ENCODE measurements at regions not wholly inside any gene's neighbourhood (a gene's known extent, or its start where the extent isn't known, plus 50 kb on each side); places are given as distances from the start of the nearest gene placed in this dataset.

- peak; percentile 18 for DNase-seq
- in situ Hi-C loops (cut with HindIII; ENCODE audit: low pct_ligation_motif_present, low pct_unique_long_range_greater_than_20kb, low sequenced_read_pairs), result no loop called here
Measured at GRCh38 chr6:99013661-99014060, 65.9 kb upstream of the FBXL4 start.

DNA sequence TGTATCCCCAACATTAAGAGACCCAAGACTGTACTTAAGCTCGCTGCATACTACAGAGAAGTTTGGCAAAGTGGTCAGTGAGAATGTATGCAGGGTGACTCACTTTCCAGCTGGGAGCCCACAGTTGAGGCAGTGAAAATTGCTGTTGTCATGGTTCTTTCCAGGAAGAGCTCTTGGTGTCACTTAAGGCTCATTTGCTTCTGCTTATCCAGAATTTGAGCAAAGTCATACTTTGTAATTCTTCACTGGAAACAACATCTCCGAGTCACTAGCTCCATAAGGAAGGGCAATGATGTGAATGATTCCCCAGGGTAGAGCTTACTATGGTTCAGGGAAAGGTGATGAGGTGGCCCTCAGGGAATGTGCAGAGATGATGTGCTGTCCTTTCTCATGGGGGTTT lies 65.4 kb upstream of the FBXL4 start:
- peak; percentile 92 for DNase-seq
- in situ Hi-C loops (cut with HindIII; ENCODE audit: low pct_ligation_motif_present, low pct_unique_long_range_greater_than_20kb, low sequenced_read_pairs), result no loop called here

GRCh38 chr6:99011151-99011550 lies 63.4 kb upstream of the FBXL4 start:
- peak; percentile 9 for DNase-seq
- in situ Hi-C loops (cut with HindIII; ENCODE audit: low pct_ligation_motif_present, low pct_unique_long_range_greater_than_20kb, low sequenced_read_pairs), result no loop called here

DNA sequence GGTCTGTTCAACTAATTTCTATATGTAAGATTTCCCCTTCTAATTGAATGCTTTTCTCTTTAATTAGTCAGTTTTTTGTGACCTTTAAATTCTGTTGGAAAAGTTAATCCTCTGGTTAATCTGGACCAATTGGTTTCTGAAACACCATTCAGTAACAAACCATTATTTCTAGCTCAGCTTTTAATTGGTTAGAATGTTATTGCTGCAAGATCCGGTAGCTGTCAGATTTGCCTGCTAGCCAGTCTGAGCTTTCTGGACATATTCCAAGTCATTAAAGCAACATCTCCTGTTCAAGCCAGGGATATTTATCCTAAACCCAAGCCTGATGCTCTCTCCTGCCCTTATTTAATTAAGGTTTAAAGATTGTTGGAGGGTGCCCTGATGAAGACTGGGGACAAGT lies 55.1 kb upstream of the FBXL4 start:
- in situ Hi-C loops (cut with HindIII; ENCODE audit: low pct_ligation_motif_present, low pct_unique_long_range_greater_than_20kb, low sequenced_read_pairs), result no loop called here
- DNase-seq, result no peak

DNA sequence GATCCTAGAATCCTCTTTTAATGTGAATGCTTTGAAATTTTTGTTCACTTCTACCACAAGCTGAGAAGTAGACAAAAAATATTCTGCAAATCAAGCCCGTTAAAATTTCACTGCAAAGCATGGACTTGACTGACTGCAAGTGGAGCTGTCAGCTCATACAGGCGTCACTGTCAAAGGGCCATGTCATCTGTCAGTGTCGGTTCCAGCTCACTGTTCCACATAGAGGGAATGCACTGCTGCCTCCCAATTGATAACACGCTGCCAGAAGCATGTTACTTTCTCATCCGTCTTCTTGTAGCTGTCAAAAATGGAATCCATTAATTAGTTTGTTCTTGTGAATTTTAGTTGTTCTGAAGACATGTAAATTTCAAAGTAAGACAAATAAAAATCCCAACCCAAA lies 50.4 kb upstream of the FBXL4 start:
- DNase-seq, result no peak
- in situ Hi-C loops (cut with HindIII; ENCODE audit: low pct_ligation_motif_present, low pct_unique_long_range_greater_than_20kb, low sequenced_read_pairs), result no loop called here

Data from ACHN (cell line).